ENCODE measurements at regions not wholly inside any gene's neighbourhood (a gene's known extent, or its start where the extent isn't known, plus 50 kb on each side); places are given as distances from the start of the nearest gene placed in this dataset.

GRCh38 chrX:145464650-145465049 lies 217.3 kb downstream of the SPANXN1 start:
- WGBS (ENCODE audit: insufficient coverage, insufficient replicate concordance, low lambda C conversion rate, missing lambda C conversion rate), result 48% methylated on average over 3 of the region's 3 CpGs
- Histone ChIP-seq H3K4me2 (ENCODE audit: control insufficient read depth, insufficient read depth) (no peak overlapping the region), H4K20me1 (ENCODE audit: control insufficient read depth, insufficient read depth) (no peaks in the 10 kb centered on the region), H3K9me3 (replicated peaks; ENCODE audit: control insufficient read depth, insufficient read depth, low read length) (no peaks in the 10 kb centered on the region; the same call in 2 of the 3 replicates), H3K4me3 (no peak overlapping the region), H3K36me3 (ENCODE audit: control insufficient read depth in 2 of 2, insufficient read depth in 2 of 2, low read length in 1 of 2) (no peaks in the 10 kb centered on the region), H3K79me2 (ENCODE audit: control insufficient read depth, insufficient read depth, low read length) (no peaks in the 10 kb centered on the region), H3K27ac (ENCODE audit: control insufficient read depth, insufficient read depth) (no peak overlapping the region), H3K4me1 (ENCODE audit: control insufficient read depth, insufficient read depth, low read length) (no peaks in the 10 kb centered on the region), H3K27me3 (replicated peaks in 1 of 2; ENCODE audit: control insufficient read depth in 2 of 2, insufficient read depth in 2 of 2, low read length in 1 of 2) (no peaks in the 10 kb centered on the region), H3K9ac (ENCODE audit: control insufficient read depth, insufficient read depth, low read length) (no peak overlapping the region), H2AFZ (ENCODE audit: control insufficient read depth, low read depth, low read length) (no peak overlapping the region)
- FAIRE-seq, result no peak
- in situ Hi-C loops (cut with MboI), result no loop called here
- no peak for DNase-seq (ENCODE audit: low read depth, low spot score)
- TF ChIP-seq CREB1 (IDR thresholded peaks at IDR 0.05; ENCODE audit: low read depth), result no peak
- ATAC-seq, result no peak
- no TSS peak for BruUV-seq (replicated peaks)
- ChIA-PET POLR2A (no interaction called here), RAD21 (ENCODE audit: unreplicated experiment) (no interaction called here), CTCF (interaction anchor here (0.8 to 1.0 kb wide), 2 partner anchors 8 to 59 kb away, joined by 3 to 5 read pairs; no protein-coding TSS in a partner anchor), SMC1A (ENCODE audit: uncharacterized antibody, unreplicated experiment) (interaction anchor here (0.8 to 1.6 kb wide), 3 partner anchors 10 to 14 kb away, joined by 3 to 5 read pairs (median 5); no protein-coding TSS in a partner anchor)
- intact Hi-C loops (cut with micrococcal nuclease; ENCODE audit: unreplicated experiment), result no loop called here

- intact Hi-C loops (cut with micrococcal nuclease; ENCODE audit: unreplicated experiment), result no loop called here
- TF ChIP-seq FOXK2 (IDR thresholded peaks at IDR 0.05) (no peak), EZH2 (IDR thresholded peaks at IDR 0.05; ENCODE audit: borderline replicate concordance, control insufficient read depth, low read depth, low read length) (no peak), PML (IDR thresholded peaks at IDR 0.05; ENCODE audit: low read length) (no peak), ZNF687 (IDR thresholded peaks at IDR 0.05) (no peak), TCF12 (IDR thresholded peaks at IDR 0.05; ENCODE audit: low read depth, low read length) (no peak), POLR2AphosphoS2 (IDR thresholded peaks at IDR 0.05; ENCODE audit: low read depth, low read length) (no peak), IRF4 (IDR thresholded peaks at IDR 0.05; ENCODE audit: low read depth, low read length) (no peak)
- in situ Hi-C loops (cut with MboI), result no loop called here
These were observed 228.4 kb downstream of the SPANXN1 start for GRCh38 chrX:145475725-145476124.

More at GRCh38 chrX:145475725-145476124, 228.4 kb downstream of the SPANXN1 start:
- ChIA-PET CTCF (no interaction called here), RAD21 (ENCODE audit: unreplicated experiment) (interaction anchor here (0.6 to 0.8 kb wide), 2 partner anchors 16 to 48 kb away, joined by 3 read pairs; no protein-coding TSS in a partner anchor), SMC1A (ENCODE audit: uncharacterized antibody, unreplicated experiment) (interaction anchor here (0.8 to 2.6 kb wide), 4 partner anchors 11 to 91 kb away, joined by 3 to 5 read pairs (median 4); no protein-coding TSS in a partner anchor), POLR2A (no interaction called here)
- Histone ChIP-seq H2AFZ (ENCODE audit: control insufficient read depth, low read depth, low read length) (no peak overlapping the region), H3K4me2 (ENCODE audit: control insufficient read depth, insufficient read depth) (no peak overlapping the region), H3K9me3 (replicated peaks; ENCODE audit: control insufficient read depth, insufficient read depth, low read length) (no peaks in the 10 kb centered on the region), H3K36me3 (ENCODE audit: control insufficient read depth in 2 of 2, insufficient read depth in 2 of 2, low read length in 1 of 2) (no peaks in the 10 kb centered on the region), H3K4me3 (no peak overlapping the region), H3K9ac (ENCODE audit: control insufficient read depth, insufficient read depth, low read length) (no peak overlapping the region), H3K27ac (ENCODE audit: control insufficient read depth, insufficient read depth) (no peak overlapping the region), H3K4me1 (ENCODE audit: control insufficient read depth, insufficient read depth, low read length) (no peaks in the 10 kb centered on the region), H3K79me2 (ENCODE audit: control insufficient read depth, insufficient read depth, low read length) (no peaks in the 10 kb centered on the region), H4K20me1 (ENCODE audit: control insufficient read depth, insufficient read depth) (no peaks in the 10 kb centered on the region), H3K27me3 (replicated peaks in 1 of 2; ENCODE audit: control insufficient read depth in 2 of 2, insufficient read depth in 2 of 2, low read length in 1 of 2) (no peaks in the 10 kb centered on the region)
- BruUV-seq (replicated peaks), result no TSS peak
- ATAC-seq (no peak), FAIRE-seq (no peak), DNase-seq (ENCODE audit: low read depth, low spot score) (no peak)
- 3% methylated on average over 7 of the region's 7 CpGs for WGBS (ENCODE audit: insufficient coverage, insufficient replicate concordance, low lambda C conversion rate, missing lambda C conversion rate)

All from GM12878 (cell line).